Lower leg skin (tissue), 3 donors: ENCODE measurements at regions not wholly inside any gene's neighbourhood (a gene's known extent, or its start where the extent isn't known, plus 50 kb on each side); places are given as distances from the start of the nearest gene placed in this dataset.

Experiments
- CTCF ChIP-seq, 3 donors: fragments of 450-650 bp; IDR thresholded peaks; one replicate each; pipeline ENCODE4 v1.5.1; 2016; ENCODE audit warnings: antibody characterized with exemption in 3 of 3, mild to moderate bottlenecking in 3 of 3, moderate library complexity in 2 of 3
- POLR2A ChIP-seq, 2 donors: fragments of 450-650 bp; IDR thresholded peaks; one replicate each; pipeline ENCODE4 v1.6.1; 2016 to 2017; ENCODE audit warnings: antibody characterized with exemption in 2 of 2, mild to moderate bottlenecking in 1 of 2, moderate library complexity in 1 of 2

- TF ChIP-seq CTCF (IDR thresholded peaks at IDR 0.05) (no peak), POLR2A (IDR thresholded peaks at IDR 0.05) (no peak)
These were observed 498.8 kb upstream of the API5 start for GRCh38 chr11:42812960-42813359.
